ENCODE measurements at regions not wholly inside any gene's neighbourhood (a gene's known extent, or its start where the extent isn't known, plus 50 kb on each side); places are given as distances from the start of the nearest gene placed in this dataset.

- Histone ChIP-seq H4K20me1 (replicated peaks; ENCODE audit: control insufficient read depth, insufficient read depth, low read length) (no peaks in the 10 kb centered on the region), H3K4me3 (no peak overlapping the region), H3K36me3 (ENCODE audit: control insufficient read depth, insufficient read depth, low read length) (no peaks in the 10 kb centered on the region), H2AFZ (ENCODE audit: low read depth, low read length) (no peak overlapping the region), H3K4me1 (replicated peaks in 1 of 2; ENCODE audit: control insufficient read depth in 2 of 2, insufficient read depth in 2 of 2, low read length in 2 of 2) (peaks cover 0 to 4% of the 10 kb centered on the region in 2 experiments; a peak in 1 of 5 replicates), H3K9me1 (ENCODE audit: control insufficient read depth, insufficient read depth, low read length) (no peaks in the 10 kb centered on the region), H3K9ac (ENCODE audit: insufficient read depth in 1 of 2, low read depth in 2 of 2, low read length in 2 of 2) (no peak overlapping the region), H3K27me3 (ENCODE audit: control insufficient read depth in 2 of 2, insufficient read depth in 2 of 2, low read length in 2 of 2) (peaks cover 4 to 30% of the 10 kb centered on the region in 2 experiments; a peak in 4 of 5 replicates), H3K4me2 (ENCODE audit: insufficient read depth, low read length) (no peak overlapping the region), H3K27ac (ENCODE audit: extremely low read depth, low read depth, low read length) (no peak overlapping the region), H3K9me3 (replicated peaks; ENCODE audit: control insufficient read depth, insufficient read depth, low read depth, low read length) (no peaks in the 10 kb centered on the region), H3K79me2 (ENCODE audit: control insufficient read depth, insufficient read depth, low read length) (no peaks in the 10 kb centered on the region)
- ATAC-seq (no peak), FAIRE-seq (no peak), DNase-seq (ENCODE audit: extremely low read depth in 1 of 4, low spot score in 3 of 4) (no peak)
- WGBS (ENCODE audit: insufficient coverage, low coverage, missing lambda C conversion rate) = 0% methylated on average over 3 of the region's 3 CpGs
- intact Hi-C loops (cut with micrococcal nuclease) (no loop called here), in situ Hi-C loops (cut with MboI) (no loop called here)
- CTCF ChIA-PET (ENCODE audit: low intra/inter-chr PET ratio) = no interaction called here
- POLR2A ChIA-PET = interaction anchor here (0.7 kb wide), 1 partner anchor 805 kb away, joined by 3 read pairs; no protein-coding TSS in a partner anchor
- TF ChIP-seq ZNF316 (IDR thresholded peaks at IDR 0.05) (no peak), MAFG (tag; conservative IDR thresholded peaks at IDR 0.05) (no peak), EP300 (IDR thresholded peaks at IDR 0.05; ENCODE audit: low read length) (no peak), ZNF766 (CRISPR knock-in tag; conservative IDR thresholded peaks at IDR 0.05) (no peak), RBM34 (IDR thresholded peaks at IDR 0.05; ENCODE audit: borderline replicate concordance, insufficient read depth, low read length) (no peak)
- TF ChIP-seq, protein P1, sequence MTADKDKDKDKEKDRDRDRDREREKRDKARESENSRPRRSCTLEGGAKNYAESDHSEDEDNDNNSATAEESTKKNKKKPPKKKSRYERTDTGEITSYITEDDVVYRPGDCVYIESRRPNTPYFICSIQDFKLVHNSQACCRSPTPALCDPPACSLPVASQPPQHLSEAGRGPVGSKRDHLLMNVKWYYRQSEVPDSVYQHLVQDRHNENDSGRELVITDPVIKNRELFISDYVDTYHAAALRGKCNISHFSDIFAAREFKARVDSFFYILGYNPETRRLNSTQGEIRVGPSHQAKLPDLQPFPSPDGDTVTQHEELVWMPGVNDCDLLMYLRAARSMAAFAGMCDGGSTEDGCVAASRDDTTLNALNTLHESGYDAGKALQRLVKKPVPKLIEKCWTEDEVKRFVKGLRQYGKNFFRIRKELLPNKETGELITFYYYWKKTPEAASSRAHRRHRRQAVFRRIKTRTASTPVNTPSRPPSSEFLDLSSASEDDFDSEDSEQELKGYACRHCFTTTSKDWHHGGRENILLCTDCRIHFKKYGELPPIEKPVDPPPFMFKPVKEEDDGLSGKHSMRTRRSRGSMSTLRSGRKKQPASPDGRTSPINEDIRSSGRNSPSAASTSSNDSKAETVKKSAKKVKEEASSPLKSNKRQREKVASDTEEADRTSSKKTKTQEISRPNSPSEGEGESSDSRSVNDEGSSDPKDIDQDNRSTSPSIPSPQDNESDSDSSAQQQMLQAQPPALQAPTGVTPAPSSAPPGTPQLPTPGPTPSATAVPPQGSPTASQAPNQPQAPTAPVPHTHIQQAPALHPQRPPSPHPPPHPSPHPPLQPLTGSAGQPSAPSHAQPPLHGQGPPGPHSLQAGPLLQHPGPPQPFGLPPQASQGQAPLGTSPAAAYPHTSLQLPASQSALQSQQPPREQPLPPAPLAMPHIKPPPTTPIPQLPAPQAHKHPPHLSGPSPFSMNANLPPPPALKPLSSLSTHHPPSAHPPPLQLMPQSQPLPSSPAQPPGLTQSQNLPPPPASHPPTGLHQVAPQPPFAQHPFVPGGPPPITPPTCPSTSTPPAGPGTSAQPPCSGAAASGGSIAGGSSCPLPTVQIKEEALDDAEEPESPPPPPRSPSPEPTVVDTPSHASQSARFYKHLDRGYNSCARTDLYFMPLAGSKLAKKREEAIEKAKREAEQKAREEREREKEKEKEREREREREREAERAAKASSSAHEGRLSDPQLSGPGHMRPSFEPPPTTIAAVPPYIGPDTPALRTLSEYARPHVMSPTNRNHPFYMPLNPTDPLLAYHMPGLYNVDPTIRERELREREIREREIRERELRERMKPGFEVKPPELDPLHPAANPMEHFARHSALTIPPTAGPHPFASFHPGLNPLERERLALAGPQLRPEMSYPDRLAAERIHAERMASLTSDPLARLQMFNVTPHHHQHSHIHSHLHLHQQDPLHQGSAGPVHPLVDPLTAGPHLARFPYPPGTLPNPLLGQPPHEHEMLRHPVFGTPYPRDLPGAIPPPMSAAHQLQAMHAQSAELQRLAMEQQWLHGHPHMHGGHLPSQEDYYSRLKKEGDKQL (CRISPR knock-in tag; IDR thresholded peaks at IDR 0.05; ENCODE audit: borderline replicate concordance) = no peak
- BruUV-seq (replicated peaks) = no TSS peak
Measured at GRCh38 chr2:106339609-106340008, 128.6 kb downstream of the RGPD3 start.

Measured in K562 (cell line).